NCI-H1048 (cell line): ENCODE measurements at regions not wholly inside any gene's neighbourhood (a gene's known extent, or its start where the extent isn't known, plus 50 kb on each side); places are given as distances from the start of the nearest gene placed in this dataset.
"Not testable (repeated sequence)": the region's sequence is repeated elsewhere in the genome, so short reads cannot be mapped to it uniquely, and the experiment has no call there.

Experiments used
- DNase-seq: peaks from one replicate; lab custom pipeline; 2025; lab: John Stamatoyannopoulos, UW

DNA sequence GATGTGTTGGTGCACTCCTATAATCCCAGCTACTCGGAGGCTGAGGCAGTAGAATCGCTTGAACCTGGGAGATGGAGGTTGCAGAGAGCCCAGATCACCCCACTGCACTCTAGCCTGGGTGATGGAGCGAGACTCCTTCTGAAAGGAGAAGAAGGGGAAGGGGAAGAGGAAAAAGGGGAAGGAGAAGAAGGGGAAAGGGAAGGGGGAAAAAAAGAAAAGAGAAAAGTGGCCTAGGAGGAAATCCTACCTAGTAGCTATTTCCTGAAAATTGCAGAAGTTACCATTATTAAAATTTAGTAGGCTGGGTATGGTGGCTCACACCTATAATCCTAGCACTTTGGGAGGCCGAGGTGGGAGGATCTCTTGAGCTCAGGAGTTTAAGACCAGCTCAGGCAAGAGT is 67.4 kb downstream of the ARRDC3 start:
- no peak for DNase-seq

DNA sequence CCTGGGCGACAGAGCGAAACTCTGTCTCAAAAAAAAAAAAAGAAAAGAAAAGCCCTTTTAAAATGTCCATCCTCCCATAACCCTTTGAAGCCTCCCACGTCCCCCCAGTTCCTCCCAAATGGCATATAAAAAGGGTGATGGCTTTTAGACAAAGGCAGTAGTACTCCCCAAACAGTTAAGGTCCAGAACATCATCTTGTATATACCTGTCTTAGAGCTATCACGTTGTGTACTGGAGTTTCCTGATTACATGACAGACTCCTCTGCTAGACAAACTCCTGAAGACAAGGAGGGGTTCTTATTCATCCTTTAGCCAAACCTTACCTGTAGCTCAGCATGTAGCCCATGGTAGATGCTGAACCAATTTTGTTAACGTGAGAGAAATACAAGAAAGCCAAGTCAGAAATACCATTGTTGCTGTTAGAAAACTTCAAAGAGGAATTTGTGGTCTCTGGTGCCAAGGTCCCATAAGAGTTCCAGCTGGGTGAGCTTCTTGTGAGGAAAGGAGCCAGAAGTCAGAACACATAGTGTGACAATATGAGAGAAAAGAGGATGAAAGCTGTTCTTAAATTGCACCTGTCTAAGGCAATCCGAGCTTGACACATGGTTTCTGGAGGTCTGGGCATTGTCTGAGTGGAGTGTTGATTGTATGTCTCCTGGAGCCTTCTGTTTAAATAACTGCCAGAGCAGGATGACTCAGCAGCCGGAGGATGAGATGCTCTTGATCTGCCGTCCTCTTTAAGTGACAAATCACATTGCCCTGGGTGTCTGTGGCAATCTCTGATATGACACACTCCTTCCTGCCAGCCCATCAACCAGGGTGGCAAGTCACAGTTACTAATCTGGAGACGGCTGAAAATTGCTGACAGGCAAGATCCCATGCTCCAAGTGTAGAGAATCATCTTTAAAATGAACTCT is 69.1 kb downstream of the ARRDC3 start:
- DNase-seq, result no peak

DNA sequence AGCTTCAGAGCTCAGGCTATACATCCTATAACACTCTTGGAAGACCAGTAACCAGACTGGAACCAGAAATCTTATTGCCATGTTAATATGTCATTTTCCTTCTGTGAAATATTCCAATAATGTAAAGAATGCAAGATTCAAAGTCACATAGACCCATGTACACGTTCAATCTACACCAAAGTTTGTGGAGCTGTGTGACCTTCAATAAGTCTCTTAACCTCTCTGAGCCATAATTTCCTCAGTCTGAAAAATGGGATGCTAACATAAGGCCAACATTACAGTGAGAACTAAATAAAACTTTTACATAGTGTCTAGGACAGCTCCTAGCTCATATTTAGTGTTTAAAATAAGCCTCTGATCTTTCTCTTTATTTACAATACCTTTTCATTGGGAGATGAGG is 70.4 kb downstream of the ARRDC3 start:
- no peak for DNase-seq

DNA sequence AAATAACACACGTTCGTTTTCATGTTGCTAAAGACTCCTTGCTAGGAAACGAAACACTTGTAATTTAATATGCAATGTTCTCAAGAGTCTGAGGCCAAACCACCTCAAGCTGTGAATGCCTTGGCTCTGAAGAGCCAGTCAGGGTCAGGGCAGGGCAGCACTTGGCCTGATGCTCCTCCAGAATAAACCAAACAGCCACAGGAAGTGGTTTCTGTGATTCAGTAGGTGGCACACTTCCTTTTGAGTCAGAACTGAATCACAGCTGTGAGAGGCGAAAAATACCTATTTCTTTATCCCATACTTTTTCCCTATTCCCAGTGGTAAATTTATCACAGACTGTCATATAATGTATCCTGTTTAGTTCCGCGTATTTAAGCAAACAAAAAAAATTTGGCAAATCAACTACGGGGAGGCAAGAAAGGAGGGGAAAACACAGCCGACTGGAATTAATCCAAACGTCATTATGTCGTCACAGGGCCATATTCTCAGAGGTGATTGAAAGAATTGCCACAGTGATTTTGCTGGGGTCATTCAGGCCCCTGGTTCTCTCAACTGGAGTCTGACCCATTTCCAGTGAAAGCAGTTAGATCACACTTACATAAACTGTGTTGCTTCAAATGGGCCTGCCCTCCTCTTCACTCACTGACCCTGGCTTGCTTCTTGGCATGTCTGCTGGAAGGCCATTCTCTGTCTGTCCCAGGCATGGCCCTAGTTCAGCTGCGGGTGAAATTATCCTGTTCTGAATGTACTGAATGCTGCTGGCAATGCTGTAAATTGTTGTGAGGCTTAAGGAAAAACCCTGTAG is 71.2 kb downstream of the ARRDC3 start:
- no peak for DNase-seq

DNA sequence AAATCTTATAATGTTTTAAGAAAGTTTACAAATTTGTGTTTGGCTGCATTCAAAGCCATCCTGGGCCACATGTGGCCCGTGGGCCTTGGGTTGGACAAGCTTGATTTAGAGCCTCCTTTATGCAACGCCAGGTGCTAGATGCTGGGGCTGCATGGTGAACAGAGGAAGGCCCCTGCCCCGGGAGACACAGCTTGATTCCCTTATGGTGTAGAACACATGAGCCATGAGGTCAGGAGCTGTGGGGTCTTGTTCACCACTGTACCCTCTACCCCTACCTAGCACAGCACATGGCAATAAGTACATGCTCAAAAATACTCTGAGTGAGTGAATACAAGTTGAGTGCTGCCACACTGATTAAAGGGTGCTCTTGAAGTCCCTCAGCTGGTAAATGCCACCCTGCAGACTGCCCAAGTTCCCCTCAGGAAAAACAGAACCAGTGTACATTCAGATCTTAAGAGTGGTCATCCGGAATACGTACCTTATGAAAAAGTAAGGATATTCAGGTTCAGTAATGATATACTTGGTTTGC is 71.9 kb downstream of the ARRDC3 start:
- DNase-seq, result no peak

DNA sequence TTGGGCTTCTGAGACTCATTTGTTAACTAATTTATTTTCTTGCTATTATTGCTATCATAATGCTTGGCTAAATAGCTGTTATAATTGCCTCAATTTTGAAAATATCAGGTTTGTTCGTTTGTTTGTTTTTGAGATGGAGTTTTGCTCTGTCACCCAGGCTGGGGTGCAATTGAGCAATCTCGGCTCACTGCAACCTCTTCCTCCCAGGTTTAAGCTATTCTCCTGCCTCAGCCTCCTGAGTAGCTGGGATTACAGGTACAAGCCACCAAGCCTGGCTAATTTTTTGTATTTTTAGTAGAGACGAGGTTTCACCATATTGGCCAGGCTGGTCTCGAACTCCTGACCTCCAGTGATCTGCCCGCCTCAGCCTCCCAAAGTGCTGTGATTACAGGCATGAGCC is 75.0 kb downstream of the ARRDC3 start:
- not testable (repeated sequence) for DNase-seq

DNA sequence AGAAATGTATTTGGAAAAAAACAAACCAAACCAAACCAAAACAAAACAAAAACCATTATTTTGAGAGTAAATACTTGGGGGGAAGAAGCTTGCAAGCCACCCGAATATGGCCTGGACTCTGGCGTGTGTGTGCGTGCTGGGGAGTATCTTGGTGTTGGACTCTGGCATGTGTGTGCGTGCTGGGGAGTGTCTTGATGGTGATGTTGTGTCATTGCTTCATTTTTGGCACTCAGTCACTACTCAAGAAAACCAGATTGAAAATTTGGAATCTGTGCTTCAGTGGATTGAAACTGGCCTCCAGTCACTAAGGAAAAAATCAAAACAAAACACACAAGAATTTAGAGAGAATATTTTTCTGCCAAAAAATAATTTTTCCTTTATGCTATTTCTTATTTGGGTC is 76.1 kb downstream of the ARRDC3 start:
- DNase-seq, result no peak

DNA sequence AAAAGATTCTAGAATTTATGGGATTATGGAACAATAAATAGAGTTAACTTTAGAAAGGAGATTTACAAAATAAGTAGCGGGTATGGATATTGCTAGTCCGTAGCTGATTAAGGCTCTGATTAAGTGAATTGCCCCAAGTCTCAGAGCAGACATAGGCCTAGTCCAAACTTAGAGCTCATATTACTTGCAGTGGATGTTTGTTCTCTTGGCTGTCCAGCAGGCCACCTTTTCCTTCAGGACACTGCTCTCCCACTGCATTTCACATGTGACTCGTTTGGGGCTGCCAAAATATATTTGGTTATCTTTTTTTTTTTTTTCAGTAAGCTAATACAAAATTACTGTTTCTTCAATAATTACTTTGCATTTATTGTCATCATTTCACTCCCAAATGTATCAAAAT is 76.6 kb downstream of the ARRDC3 start:
- DNase-seq, result no peak

DNA sequence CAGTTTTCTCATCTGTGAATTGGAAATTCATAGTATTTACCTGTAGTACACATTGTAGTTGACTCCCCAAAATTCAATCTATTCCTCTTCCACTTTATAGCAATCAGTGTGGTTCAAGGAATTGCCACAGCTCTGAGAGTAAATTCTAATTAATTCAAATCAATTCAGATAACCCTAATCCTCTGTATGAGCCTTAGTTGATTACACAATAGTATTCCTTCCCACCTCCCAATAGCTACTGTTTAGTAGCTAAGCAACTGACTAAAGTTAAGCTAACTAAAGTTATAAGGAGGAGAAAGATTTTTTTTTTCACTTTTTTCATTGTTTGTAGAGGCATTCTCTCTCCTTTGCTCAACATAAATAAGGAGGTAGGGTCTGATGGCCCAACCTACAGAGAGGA is 77.5 kb downstream of the ARRDC3 start:
- DNase-seq, result no peak

DNA sequence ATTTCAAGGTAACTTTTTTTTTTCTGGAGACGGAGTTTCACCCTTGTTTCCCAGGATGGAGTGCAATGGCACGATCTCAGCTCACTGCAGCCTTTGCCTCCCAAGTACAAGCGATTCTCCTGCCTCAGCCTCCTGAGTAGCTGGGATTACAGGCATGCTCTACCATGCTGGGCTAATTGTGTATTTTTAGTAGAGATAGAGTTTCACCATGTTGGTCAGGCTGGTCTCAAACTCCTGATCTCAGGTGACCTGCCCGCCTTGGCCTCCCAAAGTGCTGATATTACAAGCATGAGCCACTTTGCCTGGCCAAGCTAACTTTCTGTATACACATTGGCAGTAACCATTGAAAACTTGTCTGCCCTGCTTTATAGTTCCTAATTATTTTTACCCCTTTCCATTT is 79.1 kb downstream of the ARRDC3 start:
- not testable (repeated sequence) for DNase-seq

DNA sequence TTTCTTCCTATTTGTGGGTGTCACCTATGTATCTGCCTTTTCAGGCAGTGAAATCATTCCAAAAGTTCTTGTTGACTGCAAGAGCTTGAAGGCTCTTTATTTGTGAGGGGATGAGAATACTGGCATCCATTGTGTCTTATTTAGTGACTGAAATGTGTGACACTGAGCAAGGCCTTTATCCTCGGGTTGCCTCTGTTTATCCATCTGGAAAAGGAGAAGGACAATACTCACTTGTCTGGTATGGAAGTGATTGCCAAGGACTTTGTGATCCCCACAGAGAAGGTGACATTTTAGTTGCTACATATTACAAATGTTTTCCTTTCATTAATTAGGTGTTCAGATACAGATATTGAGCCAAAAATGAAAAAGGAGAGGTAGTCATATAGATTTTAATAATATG is 80.2 kb downstream of the ARRDC3 start:
- no peak for DNase-seq

DNA sequence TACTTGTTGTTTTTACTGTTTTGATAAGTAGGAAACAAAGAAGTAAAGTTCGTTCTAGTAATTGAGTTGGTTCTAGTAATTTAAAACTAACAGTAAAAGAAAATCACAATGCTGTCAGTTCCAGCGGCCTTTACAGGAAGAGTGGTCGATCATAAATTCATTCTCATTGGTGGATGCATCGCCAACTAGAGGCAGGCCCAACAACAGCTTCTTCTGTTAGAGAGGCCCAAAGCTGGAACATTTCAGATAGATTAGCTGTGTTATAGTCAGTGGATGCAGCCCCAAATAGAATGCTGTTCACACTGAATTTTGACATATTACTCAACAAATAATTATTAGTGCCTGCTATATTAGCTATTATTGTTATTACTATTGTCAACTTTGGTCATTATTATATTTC is 80.8 kb downstream of the ARRDC3 start:
- no peak for DNase-seq

DNA sequence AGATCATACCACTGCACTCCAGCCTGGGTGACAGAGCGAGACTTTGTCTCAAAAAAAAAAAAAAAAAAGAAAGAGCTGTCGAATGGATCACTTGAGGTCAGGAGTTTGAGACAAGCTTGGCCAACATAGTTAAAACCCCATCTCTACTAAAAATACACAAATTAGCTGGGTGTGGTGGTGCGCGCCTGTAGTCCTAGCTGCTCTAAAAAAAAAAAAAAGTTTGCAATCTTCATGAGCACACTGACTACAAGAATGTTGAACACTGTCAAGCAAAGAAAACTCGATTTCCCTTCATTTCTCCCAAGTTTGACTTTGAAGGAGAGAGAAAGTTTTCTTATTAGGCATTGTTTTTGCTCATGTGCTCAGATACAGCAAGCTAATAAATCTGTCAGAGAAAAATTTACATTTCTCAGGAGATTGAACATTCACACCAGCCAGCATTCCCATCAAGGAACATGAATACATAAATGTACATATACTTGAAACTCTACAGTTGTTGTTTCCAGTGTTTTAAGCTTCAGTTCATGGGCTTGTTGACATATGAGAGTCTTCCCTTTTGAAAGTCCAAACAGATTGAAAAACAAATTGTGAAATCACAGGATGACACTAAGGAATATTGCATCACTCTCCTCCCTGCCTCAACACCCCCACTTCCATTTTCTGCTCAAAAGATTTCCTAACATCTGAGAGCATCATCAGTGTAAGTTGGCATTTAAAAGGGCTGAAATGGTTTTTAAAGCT is 81.8 kb downstream of the ARRDC3 start:
- no peak for DNase-seq

DNA sequence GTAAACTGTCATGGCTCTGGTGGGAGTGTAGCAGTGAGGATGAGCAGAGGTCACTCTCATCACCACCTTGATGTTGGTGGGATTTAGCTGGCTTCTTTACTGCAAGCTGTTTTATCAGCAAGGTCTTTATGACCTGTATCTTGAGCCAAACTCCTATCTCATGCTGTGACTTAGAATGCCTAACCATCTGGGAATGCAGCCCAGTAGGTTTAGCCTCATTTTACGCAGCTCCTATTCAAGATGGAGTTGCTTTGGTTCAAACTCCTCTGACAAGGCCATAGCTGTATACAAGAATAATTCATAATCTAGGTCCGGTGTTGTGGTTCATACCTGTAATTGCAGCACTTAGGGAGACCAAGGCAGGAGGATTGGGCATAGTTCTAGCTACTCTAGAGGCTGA is 85.1 kb downstream of the ARRDC3 start:
- DNase-seq, result no peak

DNA sequence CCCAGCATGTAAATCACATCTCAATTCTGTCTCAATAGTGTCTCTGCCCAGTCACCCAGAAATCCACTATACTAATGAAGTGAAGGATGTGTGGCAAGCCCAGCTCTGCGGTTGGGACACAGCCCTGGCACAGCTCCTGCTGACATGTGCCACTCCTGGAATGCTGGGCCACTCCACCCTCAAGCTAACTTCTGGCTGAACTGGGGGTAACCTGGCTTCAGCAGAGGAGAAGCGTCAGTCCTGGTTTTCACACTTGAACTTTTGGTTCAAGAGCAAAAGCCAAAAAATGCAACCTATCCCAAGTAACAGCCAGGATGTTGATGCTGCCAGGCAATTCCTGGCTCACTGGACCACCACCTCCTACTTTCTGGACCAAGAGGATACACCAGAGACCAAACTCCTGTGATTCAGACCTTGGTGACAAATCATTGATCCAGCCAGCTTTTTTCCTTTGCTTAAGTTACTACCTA is 86.4 kb downstream of the ARRDC3 start:
- no peak for DNase-seq

DNA sequence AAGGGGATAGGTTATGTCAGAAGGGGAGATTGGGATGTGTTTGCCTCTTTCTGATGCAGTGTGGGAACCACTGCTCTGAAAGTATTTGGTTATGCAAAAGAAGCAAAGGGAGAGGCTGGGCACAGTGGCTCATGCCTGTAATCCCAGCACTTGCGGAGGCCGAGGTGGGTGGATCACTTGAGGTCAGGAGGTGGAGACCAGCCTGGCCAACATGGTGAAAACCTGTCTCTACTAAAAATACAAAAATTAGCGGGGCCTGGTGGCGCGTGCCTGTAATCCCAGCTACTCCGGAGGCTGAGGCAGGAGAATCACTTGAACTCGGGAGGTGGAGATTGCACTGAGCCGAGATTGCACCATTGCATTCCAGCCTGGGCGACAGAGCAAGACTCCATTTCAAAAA is 87.0 kb downstream of the ARRDC3 start:
- not testable (repeated sequence) for DNase-seq

DNA sequence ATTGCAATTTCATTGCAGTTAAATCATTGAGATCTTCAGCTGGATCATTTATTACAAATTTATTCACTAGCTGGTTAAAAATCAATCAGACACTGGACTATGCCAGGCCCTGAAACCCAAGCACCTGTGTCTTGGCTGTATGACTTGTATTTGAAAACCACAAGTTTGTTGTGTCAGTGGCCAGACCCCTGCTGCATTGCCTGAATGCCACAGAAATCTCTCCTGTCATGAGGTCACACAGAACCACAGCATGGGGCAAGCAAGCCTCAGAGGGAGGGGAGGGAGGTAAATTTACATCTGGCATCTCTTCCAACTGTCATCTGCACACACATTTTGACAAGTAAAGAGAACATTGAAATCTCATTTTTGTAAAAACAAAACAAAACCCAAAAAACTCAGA is 90.0 kb downstream of the ARRDC3 start:
- DNase-seq, result no peak

DNA sequence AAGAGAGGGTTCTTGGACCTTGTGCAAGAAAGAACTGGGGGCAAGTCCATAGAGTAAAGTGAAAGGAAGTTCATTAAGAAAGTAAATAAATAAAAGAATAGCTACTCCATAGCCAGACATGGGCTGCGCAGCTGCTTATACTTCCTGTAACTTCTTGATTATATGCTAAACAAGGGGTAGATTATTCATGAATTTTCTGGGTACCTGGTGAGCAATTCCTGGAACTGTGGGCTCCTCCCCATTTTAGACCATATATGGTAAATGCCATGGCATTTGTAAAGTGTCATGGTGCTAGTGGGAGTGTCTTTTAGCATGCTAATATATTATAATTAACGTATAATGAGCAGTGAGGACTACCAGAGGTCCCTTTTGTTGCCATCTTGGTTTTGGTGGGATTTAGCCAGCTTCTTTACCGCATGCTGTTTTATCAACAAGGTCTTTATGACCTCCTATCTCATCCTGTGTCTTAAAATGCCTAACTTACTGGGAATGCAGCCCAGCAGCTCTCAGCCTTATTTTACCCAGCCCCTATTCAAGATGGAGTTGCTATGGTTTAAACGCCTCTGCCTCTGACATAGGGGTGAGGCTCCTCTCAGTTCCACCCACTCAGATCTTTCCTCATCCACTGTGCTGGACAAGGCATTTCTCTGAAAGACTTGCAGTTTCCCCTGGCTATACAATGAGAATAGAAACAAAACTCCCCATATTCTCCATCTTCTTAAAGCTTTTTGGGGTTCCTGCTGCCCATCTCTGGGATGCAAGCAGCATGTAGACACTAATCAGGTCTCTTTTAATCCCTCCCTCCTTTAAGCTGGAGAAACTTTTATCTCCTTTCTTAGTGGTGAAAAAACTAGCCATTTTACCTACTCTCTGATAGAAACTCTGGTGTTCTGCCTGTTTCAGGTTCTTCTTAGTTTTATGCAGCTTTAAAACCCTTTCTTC is 91.2 kb downstream of the ARRDC3 start:
- DNase-seq, result no peak

DNA sequence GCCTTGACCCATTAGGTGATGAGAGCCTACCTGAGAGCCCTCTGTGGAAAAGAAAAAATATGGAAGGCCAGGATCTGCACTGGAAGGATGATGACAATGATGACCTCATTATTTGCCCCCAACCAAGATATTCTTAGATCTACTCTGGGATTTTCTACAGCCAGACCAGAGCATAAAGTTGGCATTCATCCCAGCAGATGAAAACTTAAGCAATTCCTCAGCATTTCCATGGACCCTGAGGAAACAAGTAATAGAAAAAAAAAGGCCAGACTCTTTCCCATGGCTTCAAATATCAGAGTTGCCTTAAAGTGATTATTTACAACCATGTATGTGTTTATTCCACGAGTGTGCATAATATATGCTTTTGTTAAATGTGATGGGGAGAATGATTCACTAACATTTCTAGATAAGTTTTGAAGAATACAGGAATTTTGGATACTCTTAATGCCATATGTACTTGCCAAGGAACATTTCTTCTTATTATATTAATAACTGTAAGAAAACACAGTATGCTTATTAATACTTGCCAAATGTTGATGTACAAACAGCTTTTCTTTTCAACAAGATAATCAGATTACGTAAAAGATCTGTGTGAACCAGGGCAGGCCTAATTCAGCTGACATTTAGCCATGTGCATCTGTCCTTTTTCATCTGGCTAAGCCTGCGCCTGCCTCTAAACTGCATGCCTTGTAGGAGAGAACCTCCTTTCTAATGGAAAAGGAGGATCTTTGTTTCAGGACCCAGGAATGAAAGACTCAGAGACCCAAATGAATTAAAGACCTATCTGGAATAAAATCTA is 94.8 kb downstream of the ARRDC3 start:
- no peak for DNase-seq

DNA sequence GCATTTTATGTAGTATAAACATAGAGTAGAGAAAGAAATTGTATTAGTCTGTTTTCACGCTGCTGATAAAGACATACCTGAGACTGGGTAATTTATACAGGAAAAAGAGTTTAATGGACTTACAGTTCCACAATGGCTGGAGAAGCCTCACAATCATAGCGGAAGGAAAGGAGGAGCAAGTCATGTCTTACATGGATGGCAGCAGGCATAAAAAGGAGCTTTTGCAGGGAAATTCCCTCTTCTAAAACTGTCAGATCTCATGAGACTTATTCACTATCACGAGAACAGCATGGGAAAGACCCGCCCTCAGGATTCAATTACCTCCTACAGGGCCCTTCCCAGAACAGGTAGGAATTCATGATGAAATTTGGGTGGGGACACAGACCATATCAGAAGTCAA is 98.1 kb downstream of the ARRDC3 start:
- not testable (repeated sequence) for DNase-seq
